ENCODE measurements at regions not wholly inside any gene's neighbourhood (a gene's known extent, or its start where the extent isn't known, plus 50 kb on each side); places are given as distances from the start of the nearest gene placed in this dataset.

DNA sequence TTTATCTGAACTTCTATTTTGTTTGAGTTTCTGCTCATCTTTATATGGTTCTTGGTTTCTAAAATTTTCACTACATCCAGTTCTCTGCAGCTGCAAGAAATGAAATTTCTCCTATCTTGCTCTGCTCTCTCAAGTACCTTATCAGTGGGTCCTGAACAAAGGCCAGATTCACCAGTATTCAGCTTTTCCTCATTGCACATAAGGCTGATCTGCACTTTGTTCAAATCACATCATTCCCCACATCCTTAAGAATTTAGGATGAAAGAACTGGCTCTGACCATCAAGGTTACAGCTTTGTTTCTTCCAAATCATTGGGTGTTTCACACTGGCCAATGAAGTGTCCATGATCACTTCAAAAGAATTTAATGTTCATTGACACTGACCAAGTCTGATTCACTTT lies 211.4 kb downstream of the GRIN2B start:
- no peak for DNase-seq (ENCODE audit: low read depth in 2 of 2, low spot score in 1 of 2)

- DNase-seq (ENCODE audit: low read depth in 2 of 2, low spot score in 1 of 2): no peak
Observed at GRCh38 chr12:13769273-13769672, 212.1 kb downstream of the GRIN2B start.

GRCh38 chr12:13764748-13765147 lies 216.7 kb downstream of the GRIN2B start:
- DNase-seq (ENCODE audit: low read depth in 2 of 2, low spot score in 1 of 2): no peak

DNA sequence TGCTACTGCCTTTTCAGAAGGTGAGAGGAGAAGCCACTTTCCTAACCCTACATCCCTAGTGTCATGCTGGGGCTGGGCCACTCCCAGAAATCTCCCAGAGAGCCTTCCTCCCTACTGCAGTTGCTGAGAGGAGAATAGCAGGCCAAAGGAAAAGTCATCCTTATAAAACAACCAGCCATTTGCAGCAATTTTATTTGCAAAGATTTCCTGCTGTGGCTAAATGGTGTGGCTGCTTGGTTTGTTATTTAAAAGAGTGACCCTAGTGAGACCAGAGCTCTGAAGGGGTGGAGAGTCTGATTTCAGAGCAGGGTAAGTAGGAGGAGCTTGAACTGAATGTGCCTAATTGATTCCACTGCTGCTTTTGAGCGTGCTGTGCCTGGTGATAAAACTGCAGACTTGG lies 232.0 kb downstream of the GRIN2B start:
- no peak for DNase-seq (ENCODE audit: low read depth in 2 of 2, low spot score in 1 of 2)

DNA sequence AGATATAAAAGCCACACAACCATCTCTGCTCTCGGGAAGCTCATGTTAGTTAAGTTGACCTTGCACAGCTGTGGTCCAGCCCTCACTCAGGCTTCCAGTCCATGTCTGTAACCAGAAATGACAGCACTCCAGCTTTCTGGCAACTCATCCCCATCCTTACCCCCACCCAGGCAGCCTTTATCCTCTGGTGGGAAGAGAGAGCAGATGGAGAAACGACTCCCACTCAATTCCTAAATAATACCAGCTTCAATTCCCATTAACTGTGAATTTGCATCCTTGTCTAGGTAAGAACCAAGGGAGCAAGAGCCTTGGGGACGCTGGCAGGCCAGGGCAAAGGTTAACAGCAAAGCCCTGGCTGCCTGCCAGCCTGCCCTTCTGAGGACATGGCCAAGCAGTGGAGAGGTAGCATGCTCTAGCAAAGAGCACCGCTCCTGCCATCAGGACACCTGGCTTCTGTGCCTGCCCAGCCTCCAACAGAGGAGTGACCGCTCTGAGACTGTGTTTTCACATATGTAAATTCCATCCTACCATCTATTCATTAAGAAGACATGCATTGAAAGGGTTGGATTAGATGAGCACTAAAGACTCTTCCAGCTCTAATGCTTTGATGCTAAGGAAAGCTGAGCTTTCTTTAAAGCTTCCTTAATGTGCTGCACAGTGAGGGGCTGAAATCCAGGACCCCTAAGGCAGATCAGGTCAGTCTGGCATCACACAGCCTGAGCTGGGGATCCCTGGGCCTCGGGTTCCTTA lies 236.1 kb downstream of the GRIN2B start:
- DNase-seq (ENCODE audit: low read depth in 2 of 2, low spot score in 1 of 2): no peak

DNA sequence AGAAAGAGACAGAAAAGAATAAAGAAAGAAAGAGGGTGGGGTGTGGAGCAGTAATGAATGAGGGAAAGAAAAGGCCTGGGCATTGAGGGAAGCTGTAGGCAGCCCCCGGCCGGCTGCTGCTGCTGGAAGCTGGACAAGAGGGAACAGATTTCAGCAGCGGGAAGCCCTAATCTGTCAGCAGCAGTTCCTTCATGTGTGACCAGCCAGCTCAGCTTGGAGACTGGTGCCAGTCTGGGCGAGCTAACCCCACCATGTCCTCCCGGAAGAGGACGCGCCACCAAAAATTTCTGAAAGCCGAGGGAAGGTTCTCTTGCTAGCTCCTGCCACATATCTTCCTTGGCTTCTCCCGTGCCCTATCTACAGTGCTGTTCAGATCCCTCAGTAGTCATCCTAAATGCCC lies 236.8 kb downstream of the GRIN2B start:
- no peak for DNase-seq (ENCODE audit: low read depth in 2 of 2, low spot score in 1 of 2)

GRCh38 chr12:13740149-13740545 lies 241.3 kb downstream of the GRIN2B start:
- no peak for DNase-seq (ENCODE audit: low read depth in 2 of 2, low spot score in 1 of 2)

DNA sequence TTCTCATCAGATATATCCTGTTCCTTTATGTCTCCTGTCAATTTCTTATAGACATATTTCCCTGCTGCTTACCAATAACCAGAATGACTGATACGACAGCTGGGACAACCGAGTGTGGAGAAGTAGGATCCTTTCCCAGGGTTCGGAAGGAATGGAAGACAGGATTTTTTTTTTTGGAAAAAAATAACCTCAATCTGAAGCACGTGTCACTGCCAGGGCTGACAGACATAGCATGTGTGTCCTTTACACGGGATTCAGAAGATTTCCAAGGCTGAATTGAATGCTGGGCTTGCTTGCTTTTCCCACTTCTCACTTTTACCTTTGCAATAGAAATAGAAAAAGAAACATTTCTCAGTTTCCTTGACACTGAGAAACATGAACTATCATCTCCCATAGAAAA lies 245.7 kb downstream of the GRIN2B start:
- DNase-seq (ENCODE audit: low read depth in 2 of 2, low spot score in 1 of 2): no peak

DNA sequence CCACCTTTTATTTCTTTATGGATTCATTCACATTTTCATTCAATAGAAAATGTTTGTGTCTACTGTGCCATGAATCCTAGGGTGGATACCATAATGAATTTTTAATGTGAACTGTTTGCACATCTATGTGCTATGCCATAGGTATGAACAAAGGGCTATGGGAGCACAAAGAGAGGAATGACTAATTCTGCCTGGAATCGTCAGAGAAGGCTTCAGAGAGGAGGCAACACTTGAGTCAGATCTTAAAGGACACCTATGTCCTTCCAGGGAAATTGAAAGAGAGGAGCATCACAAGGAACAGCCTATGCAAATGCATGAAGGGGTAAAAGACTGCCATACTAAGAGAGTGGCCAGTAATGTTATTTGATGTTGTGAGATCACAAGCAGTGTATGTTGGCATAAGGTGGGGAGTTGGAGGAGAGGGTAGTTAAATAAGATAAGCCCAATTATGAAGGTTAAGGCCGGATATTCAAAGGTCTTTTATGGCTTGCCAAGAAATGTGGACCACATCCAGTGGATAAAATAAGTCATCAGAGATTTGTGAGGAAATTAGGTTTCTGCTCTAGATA lies 246.7 kb downstream of the GRIN2B start:
- no peak for DNase-seq (ENCODE audit: low read depth in 2 of 2, low spot score in 1 of 2)

GRCh38 chr12:13727707-13728195 lies 253.7 kb downstream of the GRIN2B start:
- no peak for DNase-seq (ENCODE audit: low read depth in 2 of 2, low spot score in 1 of 2)

DNA sequence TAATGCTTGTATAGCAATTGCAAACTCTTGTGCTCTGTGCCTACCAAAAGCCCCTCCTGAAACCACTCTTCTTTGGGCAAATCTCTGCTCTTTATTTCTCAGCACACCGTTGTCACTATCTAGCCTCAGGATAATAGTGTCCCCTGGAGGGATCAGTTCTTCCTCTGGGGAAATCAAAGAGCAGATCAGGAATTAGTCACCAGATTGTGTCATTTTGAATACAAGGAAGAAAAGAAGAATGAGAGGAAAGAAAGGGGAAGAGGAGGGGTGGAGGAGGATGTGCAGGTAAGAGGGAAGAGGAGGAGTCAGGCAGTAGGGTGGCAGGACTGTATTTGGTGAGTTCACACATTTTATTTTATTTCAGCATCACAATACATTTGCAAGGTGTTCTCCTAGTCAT lies 256.4 kb downstream of the GRIN2B start:
- DNase-seq (ENCODE audit: low read depth in 2 of 2, low spot score in 1 of 2): no peak

DNA sequence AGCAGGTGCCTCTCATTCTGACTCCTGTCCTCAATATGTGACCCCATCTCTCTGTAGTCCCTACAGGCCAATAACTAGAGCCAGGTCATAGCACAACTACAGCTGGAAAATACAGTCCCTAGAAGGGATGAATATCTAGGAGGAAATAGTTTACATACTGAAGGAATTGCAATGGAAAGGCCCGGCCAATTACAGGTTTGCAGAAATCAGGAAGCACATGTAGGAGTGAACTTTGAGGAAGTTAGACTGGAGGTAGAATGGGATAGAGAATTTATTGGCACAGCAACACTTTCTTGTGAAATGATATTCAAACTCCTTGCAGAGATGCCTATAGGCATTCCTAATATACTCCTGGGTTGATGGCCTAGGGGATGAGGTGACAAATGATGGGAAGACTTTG lies 257.3 kb downstream of the GRIN2B start:
- DNase-seq (ENCODE audit: low read depth in 2 of 2, low spot score in 1 of 2): no peak

DNA sequence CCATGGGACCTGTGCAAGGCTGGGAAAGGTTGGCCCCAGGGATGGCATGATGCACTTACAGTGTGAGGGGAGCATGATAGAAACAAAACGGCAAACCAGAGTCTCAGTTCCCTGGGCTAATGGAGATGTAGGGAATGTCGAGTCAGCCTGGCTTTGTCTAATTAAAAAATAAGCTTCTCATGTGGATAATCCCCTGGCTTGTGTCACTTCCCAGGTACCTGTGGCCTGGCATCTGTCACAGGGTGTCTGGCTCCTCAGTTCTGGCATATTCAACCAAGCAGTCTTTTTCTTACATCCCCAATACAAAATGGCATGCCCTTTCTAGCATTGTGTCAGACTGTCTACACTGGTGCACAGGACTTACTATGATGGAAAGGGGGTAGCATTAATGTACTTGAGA lies 261.4 kb downstream of the GRIN2B start:
- DNase-seq (ENCODE audit: low read depth in 2 of 2, low spot score in 1 of 2): no peak

GRCh38 chr12:13718271-13718670 lies 263.1 kb downstream of the GRIN2B start:
- DNase-seq (ENCODE audit: low read depth in 2 of 2, low spot score in 1 of 2): no peak

- DNase-seq (ENCODE audit: low read depth in 2 of 2, low spot score in 1 of 2): no peak
Observed at GRCh38 chr12:13716119-13716518, 265.3 kb downstream of the GRIN2B start.

DNA sequence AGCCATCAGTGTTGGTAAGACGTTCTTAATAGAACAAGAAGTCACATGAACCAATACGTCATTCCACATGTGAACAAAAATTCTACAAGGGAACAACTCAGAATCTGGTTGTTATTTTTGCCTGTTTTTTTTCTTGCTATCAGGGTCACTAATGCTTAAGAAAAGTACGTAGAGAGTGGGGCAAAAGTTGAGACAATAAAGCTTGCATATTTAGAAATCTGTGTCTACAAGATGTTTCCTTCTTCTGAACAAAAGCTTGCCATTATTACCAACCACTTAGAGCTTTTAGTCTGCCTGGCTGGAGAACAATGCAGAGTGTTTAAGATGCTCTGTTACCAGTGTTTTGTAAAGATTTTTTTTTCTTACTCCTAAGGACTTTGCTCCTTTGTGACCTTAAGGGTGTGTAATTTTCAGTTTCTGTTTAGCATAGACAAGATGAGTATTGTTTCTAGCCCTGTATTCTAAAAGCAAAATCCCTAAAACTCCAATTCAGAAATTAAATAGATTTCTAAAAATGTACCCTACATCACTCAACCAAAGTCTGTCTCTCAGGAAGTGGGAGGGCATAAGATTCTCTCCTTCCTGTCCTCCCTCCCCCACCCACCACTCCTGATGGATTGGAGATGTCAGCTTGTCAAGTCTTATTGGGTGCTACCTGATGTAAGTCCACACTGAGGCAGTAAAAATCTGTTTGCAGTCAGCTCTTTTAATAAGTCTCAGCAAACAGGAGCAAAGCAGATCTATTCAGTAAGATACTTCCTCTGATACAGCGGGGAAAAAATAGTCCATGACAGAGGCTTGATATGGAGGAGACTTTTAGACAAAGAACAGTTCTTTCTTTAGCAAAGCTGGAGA lies 267.6 kb downstream of the GRIN2B start:
- no peak for DNase-seq (ENCODE audit: low read depth in 2 of 2, low spot score in 1 of 2)

DNA sequence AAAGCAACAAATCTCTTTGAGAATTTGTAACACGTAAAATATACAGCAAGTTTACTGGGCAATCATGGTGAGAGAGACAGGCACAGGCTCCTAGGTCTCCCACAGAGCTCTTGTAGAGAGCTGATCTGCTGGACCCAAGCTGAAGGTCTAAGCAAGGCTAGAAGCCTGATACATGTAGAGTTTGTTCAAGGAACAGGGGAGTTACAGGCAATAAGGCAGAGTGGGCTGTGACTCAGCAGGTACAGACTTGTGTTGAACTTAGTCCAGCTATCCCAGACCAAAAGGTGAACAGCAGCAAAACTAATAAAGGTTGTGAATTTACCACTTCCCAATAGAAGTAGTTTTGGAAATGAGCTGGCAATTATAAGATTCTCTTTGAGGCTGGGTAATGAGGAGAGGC lies 273.6 kb downstream of the GRIN2B start:
- DNase-seq (ENCODE audit: low read depth in 2 of 2, low spot score in 1 of 2): no peak

DNA sequence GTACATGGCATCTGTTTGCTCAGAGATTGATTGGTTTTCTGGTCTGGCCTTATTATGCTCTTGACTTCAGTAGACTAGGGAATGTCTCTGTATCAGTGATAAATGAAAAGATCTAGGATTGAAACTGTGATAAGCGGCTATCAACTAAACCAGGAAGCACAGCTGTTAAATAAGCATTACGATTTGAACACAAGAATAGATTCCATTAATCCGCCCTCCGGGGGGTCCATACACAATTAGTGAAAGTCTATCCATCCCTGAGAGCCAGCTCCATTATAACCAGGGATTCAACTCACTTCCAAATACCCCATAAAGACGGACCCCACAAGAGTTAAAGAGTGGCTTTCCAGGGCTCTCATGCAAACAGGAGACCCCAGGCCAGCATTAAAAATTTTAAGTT lies 279.0 kb downstream of the GRIN2B start:
- no peak for DNase-seq (ENCODE audit: low read depth in 2 of 2, low spot score in 1 of 2)

- no peak for DNase-seq (ENCODE audit: low read depth in 2 of 2, low spot score in 1 of 2)
Observed at GRCh38 chr12:13701502-13701901, 279.9 kb downstream of the GRIN2B start.

DNA sequence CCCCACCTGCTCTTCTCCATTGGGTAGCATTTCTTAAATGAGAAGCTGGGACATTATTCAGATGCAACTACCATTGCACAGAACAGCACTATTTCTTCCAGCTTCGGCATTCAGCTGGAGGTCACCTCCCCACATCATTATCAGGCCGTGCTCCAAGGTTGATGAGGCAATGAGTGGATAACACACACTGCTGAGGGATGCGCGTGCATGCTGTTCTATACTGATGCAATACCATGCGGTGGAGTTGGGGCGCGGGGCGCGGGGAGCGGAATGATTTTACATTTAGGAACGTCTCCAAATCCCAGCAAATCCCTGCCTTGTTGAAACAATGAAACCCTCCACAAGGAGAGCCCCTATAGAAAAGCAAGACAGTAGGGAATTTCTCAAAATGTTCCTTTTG lies 283.4 kb downstream of the GRIN2B start:
- DNase-seq (ENCODE audit: low read depth in 2 of 2, low spot score in 1 of 2): no peak

GRCh38 chr12:13695781-13696180 lies 285.6 kb downstream of the GRIN2B start:
- no peak for DNase-seq (ENCODE audit: low read depth in 2 of 2, low spot score in 1 of 2)

GRCh38 chr12:13692332-13692731 lies 289.1 kb downstream of the GRIN2B start:
- no peak for DNase-seq (ENCODE audit: low read depth in 2 of 2, low spot score in 1 of 2)

All from stimulated activated CD8-positive, alpha-beta memory T cell treated with anti-CD3 and anti-CD28 coated beads, Interleukin-4, amount 100 ng/mL, for 1 hour (primary cell).